ENCODE measurements at regions not wholly inside any gene's neighbourhood (a gene's known extent, or its start where the extent isn't known, plus 50 kb on each side); places are given as distances from the start of the nearest gene placed in this dataset.

- H3K23ac ChIP-seq (ENCODE audit: insufficient read length) = no peak overlapping the region
- H4K8ac ChIP-seq (ENCODE audit: extremely low read depth, insufficient read depth, low read length) = no peak overlapping the region
- no peaks in the 10 kb centered on the region for H3K79me1 ChIP-seq (ENCODE audit: low read depth, low read length)
- H3K36me3 ChIP-seq (ENCODE audit: control insufficient read depth in 2 of 4, insufficient read depth in 4 of 4, low read length in 3 of 4) = no peaks in the 10 kb centered on the region
- no peak overlapping the region for H3K14ac ChIP-seq (ENCODE audit: insufficient read length)
- no peak overlapping the region for H2BK12ac ChIP-seq (ENCODE audit: low read depth, low read length)
- no peak overlapping the region for H3K56ac ChIP-seq (replicated peaks; ENCODE audit: insufficient read length, low read depth, low read length)
- H2BK15ac ChIP-seq (ENCODE audit: low read length) = no peak overlapping the region
- H4K91ac ChIP-seq (replicated peaks; ENCODE audit: insufficient read length, low read length) = no peak overlapping the region
- ChIA-PET POLR2A (ENCODE audit: partially characterized antibody) (no interaction called here), CTCF (ENCODE audit: partially characterized antibody) (no interaction called here)
- no peak overlapping the region for H2AFZ ChIP-seq (ENCODE audit: low read length)
- H3K9ac ChIP-seq (replicated peaks in 1 of 4; ENCODE audit: extremely low read depth in 1 of 4, low read depth in 3 of 4, low read length in 3 of 4) = no peak overlapping the region
- H2BK5ac ChIP-seq (ENCODE audit: low read depth, low read length) = no peak overlapping the region
- H3K4me3 ChIP-seq (ENCODE audit: extremely low read depth in 1 of 4, insufficient read depth in 2 of 4, low read depth in 3 of 4, low read length in 4 of 4) = no peak overlapping the region
- H3K9me3 ChIP-seq (ENCODE audit: insufficient read depth in 2 of 2, low read depth in 1 of 2, low read length in 1 of 2) = no peaks in the 10 kb centered on the region
- H3K4me1 ChIP-seq (replicated peaks in 1 of 4; ENCODE audit: control insufficient read depth in 3 of 4, insufficient read depth in 4 of 4, low read length in 3 of 4) = no peaks in the 10 kb centered on the region
- no peak overlapping the region for H2AK5ac ChIP-seq (ENCODE audit: low read depth, low read length)
- no peak overlapping the region for H3K18ac ChIP-seq (ENCODE audit: extremely low read depth, low read length)
- no peaks in the 10 kb centered on the region for H4K20me1 ChIP-seq (replicated peaks in 1 of 2; ENCODE audit: control insufficient read depth in 1 of 2, insufficient read depth in 2 of 2, low read length in 2 of 2)
- TF ChIP-seq POLR2AphosphoS5 (IDR thresholded peaks at IDR 0.05; ENCODE audit: low read depth, low read length) = no peak
- no peak for TF ChIP-seq EZH2 (IDR thresholded peaks at IDR 0.05; ENCODE audit: low read depth, low read length, severe bottlenecking)
- TF ChIP-seq YY1 (IDR thresholded peaks at IDR 0.05; ENCODE audit: low read depth, low read length) = no peak
- TF ChIP-seq SP1 (IDR thresholded peaks at IDR 0.05; ENCODE audit: low read depth, low read length) = no peak
- TF ChIP-seq RFX5 (IDR thresholded peaks at IDR 0.05; ENCODE audit: borderline replicate concordance, low read depth, low read length) = no peak
- no peak for TF ChIP-seq ZNF274 (IDR thresholded peaks at IDR 0.05; ENCODE audit: borderline replicate concordance, extremely low read depth, low read length)
- no peak for TF ChIP-seq PHF8 (conservative IDR thresholded peaks at IDR 0.05; ENCODE audit: low read depth, low read length)
- H3K79me2 ChIP-seq (ENCODE audit: control insufficient read depth in 1 of 2, insufficient read depth in 2 of 2, low read length in 2 of 2) = no peaks in the 10 kb centered on the region
- DNase-seq (ENCODE audit: low read depth in 1 of 2, low spot score in 2 of 2) (no peak), FAIRE-seq (no peak)
- H4K5ac ChIP-seq (ENCODE audit: insufficient read length, low read depth, low read length) = no peak overlapping the region
- no peak overlapping the region for H3K4me2 ChIP-seq (ENCODE audit: insufficient read depth in 1 of 2, low read depth in 2 of 2, low read length in 2 of 2)
- H3K4ac ChIP-seq (replicated peaks; ENCODE audit: insufficient read length, low read depth, low read length) = no peak overlapping the region
- H3K23me2 ChIP-seq (ENCODE audit: low read depth, low read length) = no peaks in the 10 kb centered on the region; the same call in 1 of the 2 replicates
- H2BK120ac ChIP-seq (replicated peaks; ENCODE audit: low read depth, low read length) = no peak overlapping the region
- H3K27ac ChIP-seq (ENCODE audit: low read depth, low read length) = no peak overlapping the region
- no peaks in the 10 kb centered on the region for H3K27me3 ChIP-seq (replicated peaks in 1 of 4; ENCODE audit: control insufficient read depth in 3 of 4, extremely low read depth in 1 of 4, insufficient read depth in 3 of 4, low read length in 3 of 4)
- 89% methylated on average over 1 of the region's 1 CpG; no CpG with 5 or more reads in 1 of the 2 experiments for WGBS, 2 experiments (ENCODE audit: extremely low coverage in 1 of 2, insufficient coverage in 1 of 2, insufficient read length in 1 of 2, insufficient replicate concordance in 2 of 2, low coverage in 1 of 2, low lambda C conversion rate in 2 of 2, missing lambda C conversion rate in 1 of 2)
- no peak overlapping the region for H2BK20ac ChIP-seq (ENCODE audit: low read length)
These were observed 349.2 kb upstream of the PLD5 start for GRCh38 chr1:242873661-242874060.
